SK-N-SH (cell line): ENCODE measurements at regions not wholly inside any gene's neighbourhood (a gene's known extent, or its start where the extent isn't known, plus 50 kb on each side); places are given as distances from the start of the nearest gene placed in this dataset.

Experiments
- EP300 ChIP-seq, 2 experiments: IDR thresholded peaks; 2 replicates each; pipeline versions ENCODE4 v1.4.0 to v1.6.1; 2012; ENCODE audit warnings: borderline replicate concordance in 1 of 2, low read depth in 1 of 2, low read length in 1 of 2
- MXI1 ChIP-seq: IDR thresholded peaks from 2 replicates; pipeline ENCODE4 v1.6.1; 2012; ENCODE audit warnings: mild to moderate bottlenecking, low read depth, low read length, improper control_type of control experiment
- POLR2AphosphoS5 ChIP-seq: IDR thresholded peaks from 2 replicates; pipeline ENCODE4 v1.6.1; 2012; ENCODE audit warnings: low read depth, low read length
- RAD21 ChIP-seq: IDR thresholded peaks from 2 replicates; pipeline ENCODE4 v1.6.1; 2012; ENCODE audit warnings: mild to moderate bottlenecking, low read length
- TF ChIP-seq, protein P1 (sequence below): fragments of 200-600 bp; sonication (generic); IDR thresholded peaks from 2 replicates; pipeline ENCODE4 v1.6.1; 2017; ENCODE audit warnings: antibody characterized with exemption, mild to moderate bottlenecking, moderate library complexity
- TF ChIP-seq, protein P2 (sequence below): IDR thresholded peaks from 2 replicates; pipeline ENCODE4 v1.4.0; 2012; ENCODE audit warnings: low read depth, borderline replicate concordance
- TF ChIP-seq, protein P3 (sequence below): IDR thresholded peaks from 2 replicates; pipeline ENCODE4 v1.6.1; 2012; ENCODE audit warnings: mild to moderate bottlenecking, low read depth, low read length, moderate library complexity

DNA sequence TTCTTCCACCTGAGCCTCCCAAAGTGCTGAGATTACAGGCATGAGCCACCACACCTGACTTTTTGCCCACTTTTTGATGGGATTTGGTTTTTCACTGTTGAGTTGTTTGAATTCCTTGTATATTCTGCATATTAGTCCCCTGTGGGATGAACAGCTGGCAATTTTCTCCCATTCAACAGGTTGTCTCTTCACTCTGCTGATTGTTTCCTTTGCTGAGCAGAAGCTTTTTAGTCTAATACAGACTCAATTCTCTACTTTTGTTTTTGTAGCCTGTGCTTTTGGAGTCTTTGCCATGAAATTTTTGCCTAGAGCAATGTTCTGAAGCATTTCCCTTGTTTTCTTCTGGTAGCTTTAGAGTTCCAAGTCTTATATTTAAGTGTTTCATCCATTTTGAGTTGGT, 62.7 kb upstream of the MFGE8 start:
- TF ChIP-seq, protein P1, sequence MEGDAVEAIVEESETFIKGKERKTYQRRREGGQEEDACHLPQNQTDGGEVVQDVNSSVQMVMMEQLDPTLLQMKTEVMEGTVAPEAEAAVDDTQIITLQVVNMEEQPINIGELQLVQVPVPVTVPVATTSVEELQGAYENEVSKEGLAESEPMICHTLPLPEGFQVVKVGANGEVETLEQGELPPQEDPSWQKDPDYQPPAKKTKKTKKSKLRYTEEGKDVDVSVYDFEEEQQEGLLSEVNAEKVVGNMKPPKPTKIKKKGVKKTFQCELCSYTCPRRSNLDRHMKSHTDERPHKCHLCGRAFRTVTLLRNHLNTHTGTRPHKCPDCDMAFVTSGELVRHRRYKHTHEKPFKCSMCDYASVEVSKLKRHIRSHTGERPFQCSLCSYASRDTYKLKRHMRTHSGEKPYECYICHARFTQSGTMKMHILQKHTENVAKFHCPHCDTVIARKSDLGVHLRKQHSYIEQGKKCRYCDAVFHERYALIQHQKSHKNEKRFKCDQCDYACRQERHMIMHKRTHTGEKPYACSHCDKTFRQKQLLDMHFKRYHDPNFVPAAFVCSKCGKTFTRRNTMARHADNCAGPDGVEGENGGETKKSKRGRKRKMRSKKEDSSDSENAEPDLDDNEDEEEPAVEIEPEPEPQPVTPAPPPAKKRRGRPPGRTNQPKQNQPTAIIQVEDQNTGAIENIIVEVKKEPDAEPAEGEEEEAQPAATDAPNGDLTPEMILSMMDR: no peak
- TF ChIP-seq, protein P2, sequence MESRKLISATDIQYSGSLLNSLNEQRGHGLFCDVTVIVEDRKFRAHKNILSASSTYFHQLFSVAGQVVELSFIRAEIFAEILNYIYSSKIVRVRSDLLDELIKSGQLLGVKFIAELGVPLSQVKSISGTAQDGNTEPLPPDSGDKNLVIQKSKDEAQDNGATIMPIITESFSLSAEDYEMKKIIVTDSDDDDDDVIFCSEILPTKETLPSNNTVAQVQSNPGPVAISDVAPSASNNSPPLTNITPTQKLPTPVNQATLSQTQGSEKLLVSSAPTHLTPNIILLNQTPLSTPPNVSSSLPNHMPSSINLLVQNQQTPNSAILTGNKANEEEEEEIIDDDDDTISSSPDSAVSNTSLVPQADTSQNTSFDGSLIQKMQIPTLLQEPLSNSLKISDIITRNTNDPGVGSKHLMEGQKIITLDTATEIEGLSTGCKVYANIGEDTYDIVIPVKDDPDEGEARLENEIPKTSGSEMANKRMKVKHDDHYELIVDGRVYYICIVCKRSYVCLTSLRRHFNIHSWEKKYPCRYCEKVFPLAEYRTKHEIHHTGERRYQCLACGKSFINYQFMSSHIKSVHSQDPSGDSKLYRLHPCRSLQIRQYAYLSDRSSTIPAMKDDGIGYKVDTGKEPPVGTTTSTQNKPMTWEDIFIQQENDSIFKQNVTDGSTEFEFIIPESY: no peak
- TF ChIP-seq, protein P3, sequence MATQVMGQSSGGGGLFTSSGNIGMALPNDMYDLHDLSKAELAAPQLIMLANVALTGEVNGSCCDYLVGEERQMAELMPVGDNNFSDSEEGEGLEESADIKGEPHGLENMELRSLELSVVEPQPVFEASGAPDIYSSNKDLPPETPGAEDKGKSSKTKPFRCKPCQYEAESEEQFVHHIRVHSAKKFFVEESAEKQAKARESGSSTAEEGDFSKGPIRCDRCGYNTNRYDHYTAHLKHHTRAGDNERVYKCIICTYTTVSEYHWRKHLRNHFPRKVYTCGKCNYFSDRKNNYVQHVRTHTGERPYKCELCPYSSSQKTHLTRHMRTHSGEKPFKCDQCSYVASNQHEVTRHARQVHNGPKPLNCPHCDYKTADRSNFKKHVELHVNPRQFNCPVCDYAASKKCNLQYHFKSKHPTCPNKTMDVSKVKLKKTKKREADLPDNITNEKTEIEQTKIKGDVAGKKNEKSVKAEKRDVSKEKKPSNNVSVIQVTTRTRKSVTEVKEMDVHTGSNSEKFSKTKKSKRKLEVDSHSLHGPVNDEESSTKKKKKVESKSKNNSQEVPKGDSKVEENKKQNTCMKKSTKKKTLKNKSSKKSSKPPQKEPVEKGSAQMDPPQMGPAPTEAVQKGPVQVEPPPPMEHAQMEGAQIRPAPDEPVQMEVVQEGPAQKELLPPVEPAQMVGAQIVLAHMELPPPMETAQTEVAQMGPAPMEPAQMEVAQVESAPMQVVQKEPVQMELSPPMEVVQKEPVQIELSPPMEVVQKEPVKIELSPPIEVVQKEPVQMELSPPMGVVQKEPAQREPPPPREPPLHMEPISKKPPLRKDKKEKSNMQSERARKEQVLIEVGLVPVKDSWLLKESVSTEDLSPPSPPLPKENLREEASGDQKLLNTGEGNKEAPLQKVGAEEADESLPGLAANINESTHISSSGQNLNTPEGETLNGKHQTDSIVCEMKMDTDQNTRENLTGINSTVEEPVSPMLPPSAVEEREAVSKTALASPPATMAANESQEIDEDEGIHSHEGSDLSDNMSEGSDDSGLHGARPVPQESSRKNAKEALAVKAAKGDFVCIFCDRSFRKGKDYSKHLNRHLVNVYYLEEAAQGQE: no peak
- no peak for TF ChIP-seq POLR2AphosphoS5
- no peak for TF ChIP-seq MXI1
- no peak for TF ChIP-seq EP300 (IDR thresholded peaks at IDR 0.05; ENCODE audit: borderline replicate concordance in 1 of 2, low read depth in 1 of 2, low read length in 1 of 2)
- no peak for TF ChIP-seq RAD21
